Endothelial cell of umbilical vein (primary cell): ENCODE measurements at regions not wholly inside any gene's neighbourhood (a gene's known extent, or its start where the extent isn't known, plus 50 kb on each side); places are given as distances from the start of the nearest gene placed in this dataset.

Experiments used
- BruUV-seq: library from RNA; stranded (reverse); fragments of 400-500 nt; replicated peaks from 2 replicates; lab custom pipeline; 2021; lab: Mats Ljungman, UMichigan
- CTCF ChIA-PET: fragments of 300-600, 350-600 bp; sonication (Branson Sonifier 250); formaldehyde crosslinking; loops from one replicate; lab custom pipeline; 2021; ENCODE audit warnings: antibody characterized with exemption, inconsistent platforms; lab: Charles Lee
- POLR2A ChIA-PET: fragments of 300-600, 350-600 bp; sonication (Branson Sonifier 250); formaldehyde crosslinking; loops from one replicate; lab custom pipeline; 2021; ENCODE audit warnings: antibody characterized with exemption, inconsistent platforms; lab: Charles Lee
- DNase-seq: peaks from one replicate; pipeline ENCODE4 v3.0.0-alpha.2; 2011; ENCODE audit warnings: low read depth, low spot score
- FAIRE-seq: peaks from 2 replicates; lab custom pipeline; 2011; peaks lifted over from hg19 to GRCh38; lab: Jason Lieb, UNC
- H2AFZ ChIP-seq: 2 replicates; pipeline ENCODE4 v1.6.0; 2012; ENCODE audit warnings: low read depth, low read length, control low read depth, inconsistent platforms
- H3K27ac ChIP-seq: 2 replicates; pipeline ENCODE4 v1.5.1; 2011; ENCODE audit warnings: low read depth, mild to moderate bottlenecking, control low read depth, low read length, moderate library complexity; ENCODE audit not compliant: insufficient read depth
- H3K27me3 ChIP-seq, 2 experiments: 2 replicates each; pipeline versions ENCODE4 v1.6.0 to v1.6.1; 2011; ENCODE audit warnings: low read length in 2 of 2, mixed read lengths in 1 of 2; ENCODE audit not compliant: control insufficient read depth in 2 of 2, insufficient read depth in 2 of 2
- H3K36me3 ChIP-seq, 2 experiments: 2 replicates in 1 of 2; 3 replicates in 1 of 2; pipeline ENCODE4 v1.5.1; 2011; ENCODE audit warnings: low read length in 2 of 2, mild to moderate bottlenecking in 1 of 2, moderate library complexity in 1 of 2; ENCODE audit not compliant: control insufficient read depth in 2 of 2, insufficient read depth in 2 of 2; ENCODE audit errors: extremely low read depth in 1 of 2
- H3K4me1 ChIP-seq: 3 replicates; pipeline ENCODE4 v1.5.1; 2011; ENCODE audit warnings: mild to moderate bottlenecking, low read length; ENCODE audit not compliant: control insufficient read depth, insufficient read depth; ENCODE audit errors: extremely low read depth
- H3K4me2 ChIP-seq: 2 replicates; pipeline ENCODE4 v1.6.1; 2011; ENCODE audit warnings: low read length, control low read depth, mixed read lengths; ENCODE audit not compliant: insufficient read depth
- H3K4me3 ChIP-seq, 3 experiments: fragments of 200-600 bp in 1 of 3; sonication (generic), shearing (Covaris generic) in 1 of 3; replicated peaks in 1 of 3; 2 replicates each; pipeline ENCODE4 v1.5.1; 2011 to 2016; ENCODE audit warnings: control low read depth in 3 of 3, low read length in 3 of 3, mild to moderate bottlenecking in 2 of 3, inconsistent platforms in 1 of 3, low read depth in 1 of 3, moderate library complexity in 1 of 3; ENCODE audit not compliant: insufficient read depth in 1 of 3
- H3K79me2 ChIP-seq: 2 replicates; pipeline ENCODE4 v1.6.0; 2012; ENCODE audit warnings: low read length, inconsistent platforms; ENCODE audit not compliant: control insufficient read depth, insufficient read depth
- H3K9ac ChIP-seq: replicated peaks from 2 replicates; pipeline ENCODE3; 2011; ENCODE audit warnings: low read length, control low read depth; ENCODE audit not compliant: insufficient read depth; ENCODE audit errors: extremely low read depth
- H3K9me1 ChIP-seq: replicated peaks from 3 replicates; pipeline ENCODE4 v1.6.0; 2011; ENCODE audit warnings: mild to moderate bottlenecking, low read length; ENCODE audit not compliant: control insufficient read depth, insufficient read depth; ENCODE audit errors: extremely low read depth
- H3K9me3 ChIP-seq: replicated peaks from 2 replicates; pipeline ENCODE4 v1.5.1; 2012; ENCODE audit warnings: low read length, inconsistent platforms; ENCODE audit not compliant: control insufficient read depth, insufficient read depth
- H4K20me1 ChIP-seq: replicated peaks from 2 replicates; pipeline ENCODE3; 2011; ENCODE audit warnings: mild to moderate bottlenecking, low read length; ENCODE audit not compliant: control insufficient read depth, insufficient read depth; ENCODE audit errors: extremely low read depth
- CTCF ChIP-seq, 2 donors: IDR thresholded peaks; 1 replicate in 1 of 2; 2 replicates in 1 of 2; pipeline ENCODE4 v1.5.1; 2011; ENCODE audit warnings: low read length in 2 of 2, mild to moderate bottlenecking in 2 of 2, moderate library complexity in 2 of 2, control low read depth in 1 of 2, inconsistent platforms in 1 of 2, low read depth in 1 of 2; ENCODE audit not compliant: insufficient read depth in 1 of 2; ENCODE audit errors: extremely low read depth in 1 of 2
- EZH2 ChIP-seq: IDR thresholded peaks from 2 replicates; pipeline ENCODE4 v1.6.1; 2012; ENCODE audit warnings: borderline replicate concordance, low read depth, mild to moderate bottlenecking, moderate library complexity, low read length, inconsistent platforms; ENCODE audit not compliant: severe bottlenecking
- FOS ChIP-seq: IDR thresholded peaks from 2 replicates; pipeline ENCODE4 v1.6.1; 2011; ENCODE audit warnings: mild to moderate bottlenecking, low read length, moderate library complexity, borderline replicate concordance; ENCODE audit not compliant: insufficient read depth
- GATA2 ChIP-seq: IDR thresholded peaks from 2 replicates; pipeline ENCODE4 v1.7.0; 2011; ENCODE audit warnings: low read depth, mild to moderate bottlenecking, moderate library complexity, mixed read lengths, low read length; ENCODE audit not compliant: insufficient read length, insufficient read depth
- JUN ChIP-seq: IDR thresholded peaks from 2 replicates; pipeline ENCODE4 v1.6.1; 2011; ENCODE audit warnings: borderline replicate concordance, low read depth; ENCODE audit not compliant: insufficient read length, insufficient read depth
- MAX ChIP-seq: IDR thresholded peaks from 2 replicates; pipeline ENCODE4 v1.6.1; 2011; ENCODE audit not compliant: insufficient read depth, insufficient read length
- MYC ChIP-seq: IDR thresholded peaks from one replicate; pipeline ENCODE4 v1.6.1; 2011; ENCODE audit warnings: mild to moderate bottlenecking, low read depth, low read length
- POLR2A ChIP-seq: IDR thresholded peaks from 2 replicates; pipeline ENCODE4 v1.6.1; 2012; ENCODE audit warnings: low read depth, mild to moderate bottlenecking, control low read depth, low read length
- dilution Hi-C: fragments of 300-500 bp; cut with MboI; formaldehyde crosslinking; loops from one replicate; pipeline ENCODE4 v1.15.0; 2019; ENCODE audit warnings: low sequenced_read_pairs; ENCODE audit not compliant: extremely low pct_ligation_motif_present
- intact Hi-C: fragments of 100-400 bp; cut with micrococcal nuclease; formaldehyde crosslinking; loops from one replicate; pipeline ENCODE4 v1.10.0; 2022

- Histone ChIP-seq H3K27ac (no peak overlapping the region), H3K4me1 (no peaks in the 10 kb centered on the region), H2AFZ (no peak overlapping the region), H3K79me2 (no peaks in the 10 kb centered on the region), H3K9ac (no peak overlapping the region), H3K4me3 (no peak overlapping the region), H3K36me3 (peaks cover 21 to 22% of the 10 kb centered on the region in 2 experiments), H3K27me3 (no peaks in the 10 kb centered on the region), H3K4me2 (no peak overlapping the region), H3K9me3 (no peaks in the 10 kb centered on the region), H4K20me1 (no peaks in the 10 kb centered on the region), H3K9me1 (no peaks in the 10 kb centered on the region)
- ChIA-PET POLR2A (no interaction called here), CTCF (interaction anchor here (1.0 kb wide), 1 partner anchor 171 kb away, joined by 3 read pairs; no protein-coding TSS in a partner anchor)
- FAIRE-seq: no peak
- BruUV-seq: no TSS peak
- DNase-seq: no peak
- intact Hi-C loops: no loop called here
- TF ChIP-seq GATA2: no peak
- no peak for TF ChIP-seq FOS
- no peak for TF ChIP-seq POLR2A
- no peak for TF ChIP-seq MYC
- TF ChIP-seq MAX: no peak
- TF ChIP-seq JUN: no peak
- no peak for TF ChIP-seq EZH2
- dilution Hi-C loops: no loop called here
These were observed 203.5 kb downstream of the UTRN start for GRCh38 chr6:144488590-144488989.

GRCh38 chr6:144493035-144493910, 208.1 kb downstream of the UTRN start:
- H4K20me1 ChIP-seq: no peaks in the 10 kb centered on the region
- ChIA-PET POLR2A (no interaction called here), CTCF (no interaction called here)
- intact Hi-C loops: no loop called here
- BruUV-seq: no TSS peak
- no peak for FAIRE-seq
- no peak overlapping the region for H3K4me2 ChIP-seq
- dilution Hi-C loops: no loop called here
- H2AFZ ChIP-seq: no peak overlapping the region
- H3K4me3 ChIP-seq: no peak overlapping the region
- DNase-seq: no peak
- no peaks in the 10 kb centered on the region for H3K9me3 ChIP-seq
- no peaks in the 10 kb centered on the region for H3K9me1 ChIP-seq
- no peaks in the 10 kb centered on the region for H3K4me1 ChIP-seq
- no peaks in the 10 kb centered on the region for H3K27me3 ChIP-seq
- no peaks in the 10 kb centered on the region for H3K79me2 ChIP-seq
- no peak overlapping the region for H3K27ac ChIP-seq
- TF ChIP-seq EZH2 (no peak), MAX (no peak), MYC (no peak), GATA2 (no peak), CTCF (IDR thresholded peaks at IDR 0.05; ENCODE audit: extremely low read depth in 1 of 2, insufficient read depth in 1 of 2, low read depth in 1 of 2, low read length in 2 of 2) (no peak), FOS (no peak), POLR2A (no peak)
- H3K9ac ChIP-seq: no peak overlapping the region
- peaks cover 10 to 19% of the 10 kb centered on the region in 2 experiments for H3K36me3 ChIP-seq
